Thyroid gland (tissue), 4 donors: ENCODE measurements at regions not wholly inside any gene's neighbourhood (a gene's known extent, or its start where the extent isn't known, plus 50 kb on each side); places are given as distances from the start of the nearest gene placed in this dataset.
"Not testable (repeated sequence)": the region's sequence is repeated elsewhere in the genome, so short reads cannot be mapped to it uniquely, and the experiment has no call there.

Source experiments
- DNase-seq, 2 donors: peaks; one replicate each; pipeline ENCODE4 v3.0.0-alpha.2; 2019
- H3K27ac ChIP-seq, 3 donors: fragments of 200-600 bp; sonication (generic); 1 replicate in 2 of 3; 2 replicates in 1 of 3; pipeline ENCODE4 v1.5.1; 2016 to 2019; ENCODE audit warnings: mild to moderate bottlenecking in 1 of 3, moderate library complexity in 1 of 3
- H3K27me3 ChIP-seq: fragments of 200-600 bp; sonication (generic); one replicate; pipeline ENCODE4 v1.5.1; 2019
- H3K36me3 ChIP-seq, 2 donors: fragments of 200-600 bp; sonication (generic); one replicate each; pipeline ENCODE4 v1.5.1; 2016 to 2019
- H3K4me1 ChIP-seq, 2 donors: fragments of 200-600 bp; sonication (generic); one replicate each; pipeline ENCODE4 v1.5.1; 2017 to 2019
- H3K4me3 ChIP-seq, 3 donors: fragments of 200-600 bp; sonication (generic); replicated peaks in 1 of 3; 1 replicate in 2 of 3; 2 replicates in 1 of 3; pipeline ENCODE4 v1.5.1; 2016; ENCODE audit warnings: mild to moderate bottlenecking in 1 of 3
- H3K9me3 ChIP-seq: fragments of 200-600 bp; sonication (generic); one replicate; pipeline ENCODE4 v1.5.1; 2017
- WGBS, 2 donors: methylation state at CpG; one replicate each; pipeline ENCODE4 v1.1.5; 2017; 5-methylcytosine and 5-hydroxymethylcytosine counted together
- intact Hi-C: fragments of 100-400 bp; cut with DNase I; formaldehyde crosslinking; loops from one replicate; pipeline ENCODE4 v1.15.1; 2023

DNA sequence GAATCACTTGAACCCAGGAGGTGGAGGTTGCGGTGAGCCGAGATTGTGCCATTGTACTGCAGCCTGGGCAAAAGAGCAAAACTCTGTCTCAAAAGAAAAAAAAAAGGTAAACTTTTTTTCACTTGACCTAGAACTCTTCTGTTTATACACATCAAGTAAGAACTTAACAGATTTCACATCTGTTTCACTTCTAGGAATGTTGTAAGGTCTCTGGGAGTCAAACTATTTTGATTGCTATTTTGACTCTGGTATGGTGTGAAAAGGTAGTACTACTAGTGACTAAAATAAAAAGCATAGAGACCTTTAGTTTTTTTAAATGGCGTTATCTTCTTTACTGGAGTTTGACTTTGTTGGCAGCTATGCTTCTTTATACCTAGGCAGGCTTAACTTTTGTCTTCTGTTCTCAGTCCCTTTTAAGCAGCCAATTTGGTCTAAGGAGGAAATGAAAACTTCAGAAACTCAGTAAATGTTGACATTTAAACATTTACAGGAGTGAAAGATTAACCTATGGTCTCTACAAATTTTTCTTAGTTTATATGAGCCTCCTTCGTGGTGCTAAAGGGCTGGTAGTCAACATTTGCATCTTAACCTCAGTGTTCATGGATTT, 84.7 kb downstream of the METTL2B start:
- H3K27me3 ChIP-seq, intact Hi-C loops, H3K36me3 ChIP-seq, H3K9me3 ChIP-seq, H3K27ac ChIP-seq, H3K4me1 ChIP-seq, DNase-seq, H3K4me3 ChIP-seq: not testable (repeated sequence)
- 85 to 91% methylated on average over 3 of the region's 4 CpGs for WGBS, 2 donors

DNA sequence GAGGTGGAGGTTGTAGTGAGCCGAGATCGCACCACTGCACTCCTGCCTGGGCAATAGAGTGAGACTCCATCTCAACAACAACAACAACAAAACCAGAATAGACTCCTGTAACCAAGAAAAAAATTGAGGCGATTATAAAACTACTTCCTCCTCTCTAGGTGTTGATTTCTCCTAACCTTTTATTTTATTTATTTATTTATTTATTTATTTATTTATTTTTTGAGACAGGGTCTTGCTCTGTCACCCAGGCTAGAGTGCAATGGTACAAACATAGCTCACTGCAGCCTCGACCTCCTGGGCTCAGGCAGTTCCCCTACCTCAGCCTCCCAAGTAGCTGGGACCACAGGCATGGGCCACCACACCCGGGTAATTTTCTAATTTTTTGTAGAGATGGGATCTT, 86.2 kb downstream of the METTL2B start:
- intact Hi-C loops, H3K9me3 ChIP-seq, H3K4me3 ChIP-seq, H3K4me1 ChIP-seq, DNase-seq, H3K27me3 ChIP-seq, H3K27ac ChIP-seq, H3K36me3 ChIP-seq: not testable (repeated sequence)
- 94 to 99% methylated on average over 5 of the region's 5 CpGs for WGBS, 2 donors

DNA sequence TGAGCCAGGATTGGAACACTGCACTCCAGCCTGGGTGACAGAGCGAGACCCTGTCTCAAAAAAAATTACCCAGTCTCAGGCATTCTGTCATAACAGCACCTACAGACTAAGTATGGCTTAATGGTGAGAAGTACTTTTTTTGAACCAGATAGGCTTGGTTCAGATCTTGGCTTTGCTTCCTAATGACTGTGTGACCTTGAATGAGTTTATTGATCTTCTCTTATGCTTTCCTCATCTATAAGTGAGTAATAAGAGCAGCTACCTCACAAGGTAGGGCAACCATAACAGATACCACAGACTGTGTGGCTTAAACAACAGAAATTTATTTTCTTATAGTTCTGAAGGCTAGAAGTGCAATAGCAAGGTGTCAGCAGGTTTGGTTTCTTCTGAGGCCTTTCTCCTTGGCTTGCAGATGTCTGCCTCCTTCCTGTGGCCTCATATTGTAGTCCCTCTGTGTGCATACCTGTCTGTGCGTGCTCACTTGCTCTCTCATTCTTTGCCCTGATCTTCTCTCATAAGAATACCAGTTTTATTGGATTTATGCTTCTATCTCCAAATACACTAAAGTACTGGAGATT, 87.7 kb downstream of the METTL2B start:
- H3K9me3 ChIP-seq, intact Hi-C loops, H3K4me1 ChIP-seq, H3K36me3 ChIP-seq, H3K4me3 ChIP-seq, H3K27me3 ChIP-seq, DNase-seq, H3K27ac ChIP-seq: not testable (repeated sequence)
- WGBS, 2 donors: 86 to 100% methylated on average over 1 to 2 of the region's 2 CpGs

DNA sequence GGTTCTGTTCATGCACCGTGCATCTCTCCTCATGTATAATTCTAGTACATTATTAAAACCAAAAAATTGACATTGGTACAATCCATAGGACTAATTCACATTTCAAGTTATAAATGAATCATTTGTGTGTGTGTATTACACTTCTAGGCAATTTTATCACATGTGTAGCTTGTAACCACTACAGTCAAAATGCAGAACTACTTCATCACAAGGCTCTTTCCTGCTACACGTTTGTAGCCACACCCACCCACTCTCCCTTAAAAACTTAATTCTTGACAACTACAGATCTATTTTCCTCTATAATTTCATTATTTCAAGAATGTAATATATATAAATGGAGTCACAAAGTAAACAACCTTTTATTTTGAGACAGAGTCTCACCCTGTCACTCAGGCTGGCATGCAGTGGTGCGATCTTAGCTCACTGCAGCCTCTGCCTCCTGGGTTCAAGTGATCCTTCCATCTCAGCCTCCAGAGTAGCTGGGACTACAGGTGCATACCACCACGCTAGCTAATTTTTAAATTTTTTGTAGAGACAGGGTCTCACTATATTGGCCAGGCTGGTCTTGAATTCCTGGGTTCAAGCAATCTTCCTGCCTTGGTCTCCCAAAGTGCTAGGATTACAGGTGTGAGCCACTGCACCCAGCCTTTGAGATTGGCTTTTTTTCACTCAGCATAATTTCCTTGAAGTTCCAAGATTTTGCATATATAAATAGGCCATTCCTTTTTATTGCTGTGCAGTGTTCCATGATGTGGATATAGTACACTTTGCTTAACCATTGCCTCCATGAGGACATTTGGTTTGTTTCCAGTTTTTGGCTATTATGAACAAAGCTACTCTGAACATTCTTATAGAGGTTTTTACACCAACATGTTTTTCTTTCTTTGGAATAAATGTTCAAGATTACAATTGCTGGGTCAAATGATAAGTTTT, 88.7 kb downstream of the METTL2B start:
- DNase-seq, H3K27me3 ChIP-seq, H3K36me3 ChIP-seq, intact Hi-C loops, H3K4me1 ChIP-seq, H3K9me3 ChIP-seq, H3K4me3 ChIP-seq, H3K27ac ChIP-seq: not testable (repeated sequence)
- 83 to 87% methylated on average over 4 of the region's 4 CpGs for WGBS, 2 donors

DNA sequence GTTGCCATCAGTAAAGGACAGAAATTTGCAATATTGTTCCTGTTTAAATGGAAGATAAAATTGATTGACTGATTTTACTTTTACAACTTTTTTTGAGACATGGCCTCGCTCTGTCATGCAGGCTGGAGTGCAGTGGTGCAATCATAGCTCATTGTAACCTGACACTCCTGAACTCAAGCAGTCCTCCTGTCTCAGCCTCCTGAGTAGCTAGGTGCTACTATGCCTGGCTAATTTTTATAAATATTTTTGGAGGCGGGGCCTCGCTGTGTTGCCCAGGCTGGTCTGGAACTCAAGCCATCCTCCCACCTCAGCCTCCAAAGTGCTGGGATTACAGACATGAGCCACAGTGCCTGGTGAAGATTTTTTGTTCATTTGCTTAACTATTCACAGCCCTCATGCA, 96.8 kb upstream of the GARIN1A start:
- H3K36me3 ChIP-seq, H3K4me1 ChIP-seq, DNase-seq, H3K27me3 ChIP-seq, H3K27ac ChIP-seq, H3K9me3 ChIP-seq, H3K4me3 ChIP-seq, intact Hi-C loops: not testable (repeated sequence)
- WGBS, 2 donors: 100% methylated on average over 3 of the region's 3 CpGs

DNA sequence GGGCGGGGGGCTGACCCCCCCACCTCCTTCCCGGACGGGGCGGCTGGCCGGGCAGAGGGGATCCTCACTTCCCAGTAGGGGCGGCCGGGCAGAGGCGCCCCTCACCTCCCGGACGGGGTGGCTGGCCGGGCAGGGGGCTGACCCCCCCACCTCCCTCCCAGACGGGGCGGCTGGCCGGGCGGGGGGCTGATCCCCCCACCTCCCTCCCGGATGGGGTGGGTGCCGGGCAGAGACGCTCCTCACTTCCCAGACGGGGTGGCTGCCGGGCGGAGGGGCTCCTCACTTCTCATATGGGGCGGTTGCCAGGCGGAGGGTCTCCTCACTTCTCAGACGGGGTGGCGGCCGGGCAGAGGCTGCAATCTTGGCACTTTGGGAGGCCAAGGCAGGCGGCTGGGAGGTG, 95.1 kb upstream of the GARIN1A start:
- H3K4me3 ChIP-seq, intact Hi-C loops, H3K9me3 ChIP-seq, H3K27ac ChIP-seq, H3K36me3 ChIP-seq, H3K27me3 ChIP-seq, H3K4me1 ChIP-seq, DNase-seq: not testable (repeated sequence)
- WGBS, 2 donors: 100% methylated on average over 6 of the region's 27 CpGs; no CpG with 5 or more reads in 1 of the 2 donors

DNA sequence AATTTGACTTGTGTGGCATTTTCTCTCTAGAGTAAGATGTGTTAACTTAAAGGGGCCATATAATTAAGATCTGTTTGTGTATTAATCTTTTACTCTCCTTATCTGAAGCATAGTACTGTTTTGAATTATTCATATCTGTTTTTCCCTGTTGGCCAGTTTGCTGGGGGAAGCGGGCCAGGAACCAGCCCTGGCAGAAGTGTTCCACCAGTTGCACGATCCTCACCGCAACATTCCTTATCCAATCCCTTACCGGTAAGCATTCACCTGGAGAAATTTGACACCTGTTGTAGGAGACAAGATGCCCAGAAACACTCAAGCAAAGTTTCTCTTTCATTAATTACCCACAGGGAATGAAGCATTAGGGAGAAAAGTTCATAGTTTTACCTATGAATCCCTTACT, 92.2 kb upstream of the GARIN1A start:
- H3K9me3 ChIP-seq, H3K4me1 ChIP-seq, H3K4me3 ChIP-seq, H3K27me3 ChIP-seq, intact Hi-C loops, H3K36me3 ChIP-seq, H3K27ac ChIP-seq: not testable (repeated sequence)
- 66 to 67% methylated on average over 4 of the region's 4 CpGs for WGBS, 2 donors
- DNase-seq: peak in 1 of 2 donors; percentile 9

DNA sequence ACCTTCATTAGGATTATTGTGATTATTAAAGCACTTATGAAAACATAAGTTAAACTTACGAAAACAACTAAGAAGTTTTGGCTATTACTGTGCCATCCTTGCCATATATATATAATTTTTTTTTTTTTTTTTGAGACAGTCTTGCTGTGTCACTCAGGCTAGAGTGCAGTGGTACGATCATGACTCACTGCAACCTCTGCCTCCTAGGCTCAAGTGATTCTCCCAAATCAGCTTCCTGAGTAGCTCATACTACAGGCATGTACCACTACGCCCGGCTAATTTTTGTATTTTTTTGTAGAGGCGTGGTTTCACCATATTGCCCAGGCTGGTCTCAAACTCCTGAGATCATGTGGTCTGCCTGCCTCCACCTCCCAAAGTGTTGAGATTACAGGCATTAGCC, 91.0 kb upstream of the GARIN1A start:
- H3K4me1 ChIP-seq, H3K36me3 ChIP-seq, H3K4me3 ChIP-seq, H3K9me3 ChIP-seq, H3K27ac ChIP-seq, DNase-seq, H3K27me3 ChIP-seq, intact Hi-C loops: not testable (repeated sequence)
- 89 to 93% methylated on average over 5 of the region's 5 CpGs for WGBS, 2 donors

DNA sequence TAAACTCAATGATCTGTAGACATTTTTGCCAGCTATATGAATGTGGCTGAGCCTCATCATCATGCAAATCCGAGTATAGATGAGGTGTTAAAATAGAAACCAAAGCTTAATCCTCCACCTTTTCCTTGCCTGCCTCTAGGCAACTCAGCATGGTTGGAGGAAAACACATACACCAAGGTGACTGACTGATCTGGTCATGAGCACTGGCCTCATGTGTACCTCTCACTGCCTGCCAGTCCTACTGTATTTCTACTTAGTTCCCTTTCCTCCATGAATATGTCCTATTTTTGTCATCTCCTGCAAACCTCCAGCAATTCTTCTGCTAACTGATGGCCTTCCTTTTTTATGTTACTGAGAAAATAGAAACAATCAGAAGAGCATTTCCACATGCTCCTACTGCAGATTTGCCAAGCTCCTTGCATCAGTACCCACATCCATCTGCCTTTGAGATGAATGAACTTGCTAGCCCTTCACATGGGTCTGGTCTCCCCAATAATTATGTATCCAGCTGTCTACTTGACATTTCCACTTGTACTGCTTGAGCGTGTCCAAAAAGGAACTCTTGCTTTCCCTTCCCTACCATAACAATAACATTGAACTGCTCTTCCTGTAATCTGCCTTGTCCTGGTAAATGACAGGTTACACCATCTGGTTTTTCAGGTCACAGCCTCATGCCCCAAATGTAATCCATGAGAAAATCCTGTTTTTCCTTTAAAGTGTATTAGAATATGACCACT, 90.1 kb upstream of the GARIN1A start:
- H3K27ac ChIP-seq, intact Hi-C loops, H3K36me3 ChIP-seq, H3K4me1 ChIP-seq, DNase-seq, H3K4me3 ChIP-seq, H3K27me3 ChIP-seq, H3K9me3 ChIP-seq: not testable (repeated sequence)
- 89 to 90% methylated on average over 2 of the region's 2 CpGs for WGBS, 2 donors

DNA sequence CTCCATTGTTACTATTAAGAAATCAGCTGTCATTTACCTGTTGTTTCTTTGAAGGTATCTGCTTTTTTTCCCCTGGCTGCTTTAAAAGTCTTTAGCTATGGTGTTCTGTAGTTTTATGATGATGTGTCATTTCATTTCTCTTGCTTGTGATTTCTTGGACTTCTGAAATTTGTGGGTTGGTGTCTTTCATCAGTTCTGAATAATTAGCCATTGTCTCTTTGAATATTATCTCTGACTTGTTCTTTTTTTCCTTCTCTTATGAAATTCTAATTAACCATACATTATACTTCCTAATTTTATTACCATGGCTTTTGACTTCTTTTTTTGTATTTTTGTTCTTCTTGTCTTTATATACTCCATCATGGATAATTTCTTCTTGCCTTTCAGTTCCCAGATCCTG, 85.4 kb upstream of the GARIN1A start:
- H3K4me1 ChIP-seq, H3K9me3 ChIP-seq, DNase-seq, H3K27me3 ChIP-seq, H3K36me3 ChIP-seq, H3K27ac ChIP-seq, intact Hi-C loops, H3K4me3 ChIP-seq: not testable (repeated sequence)
